Astrocyte of the spinal cord (primary cell): ENCODE measurements at regions not wholly inside any gene's neighbourhood (a gene's known extent, or its start where the extent isn't known, plus 50 kb on each side); places are given as distances from the start of the nearest gene placed in this dataset.

ENCODE experiments used
- DNase-seq: peaks from one replicate; pipeline ENCODE4 v3.0.0; 2011; ENCODE audit warnings: low read depth, low spot score
- H3K4me3 ChIP-seq: 2 replicates; pipeline ENCODE4 v1.5.1; 2011; ENCODE audit warnings: low read depth, mild to moderate bottlenecking, low read length, moderate library complexity
- in situ Hi-C: cut with HindIII; loops from 2 replicates; pipeline ENCODE4 v1.10.0; 2017; ENCODE audit warnings: low sequenced_read_pairs
- TF ChIP-seq, protein P1 (sequence below): IDR thresholded peaks from 2 replicates; pipeline ENCODE4 v1.5.1; 2012; ENCODE audit warnings: low read depth, mild to moderate bottlenecking, low read length, inconsistent platforms

DNA sequence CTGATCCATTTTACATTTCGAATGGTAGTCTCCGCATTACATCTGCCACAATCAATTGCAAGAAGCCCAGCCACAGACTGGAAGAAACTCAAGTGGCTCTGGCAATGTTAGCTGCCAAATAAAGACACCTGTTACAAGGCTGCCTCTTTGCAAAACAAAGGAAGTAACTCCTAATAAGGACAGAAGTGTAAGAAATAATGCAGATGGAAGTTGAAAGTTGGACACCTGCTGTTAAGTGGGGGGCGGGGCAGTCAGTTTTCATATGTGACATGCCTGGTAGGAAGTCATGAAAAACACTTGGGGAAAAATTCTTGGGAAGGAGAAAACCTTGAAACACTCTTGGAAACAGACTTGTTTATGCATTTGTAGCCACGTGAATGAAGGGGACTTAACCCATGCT lies 54.1 kb upstream of the ATP2C1 start:
- in situ Hi-C loops = no loop called here
- H3K4me3 ChIP-seq = no peak overlapping the region
- DNase-seq = no peak
- TF ChIP-seq, protein P1, sequence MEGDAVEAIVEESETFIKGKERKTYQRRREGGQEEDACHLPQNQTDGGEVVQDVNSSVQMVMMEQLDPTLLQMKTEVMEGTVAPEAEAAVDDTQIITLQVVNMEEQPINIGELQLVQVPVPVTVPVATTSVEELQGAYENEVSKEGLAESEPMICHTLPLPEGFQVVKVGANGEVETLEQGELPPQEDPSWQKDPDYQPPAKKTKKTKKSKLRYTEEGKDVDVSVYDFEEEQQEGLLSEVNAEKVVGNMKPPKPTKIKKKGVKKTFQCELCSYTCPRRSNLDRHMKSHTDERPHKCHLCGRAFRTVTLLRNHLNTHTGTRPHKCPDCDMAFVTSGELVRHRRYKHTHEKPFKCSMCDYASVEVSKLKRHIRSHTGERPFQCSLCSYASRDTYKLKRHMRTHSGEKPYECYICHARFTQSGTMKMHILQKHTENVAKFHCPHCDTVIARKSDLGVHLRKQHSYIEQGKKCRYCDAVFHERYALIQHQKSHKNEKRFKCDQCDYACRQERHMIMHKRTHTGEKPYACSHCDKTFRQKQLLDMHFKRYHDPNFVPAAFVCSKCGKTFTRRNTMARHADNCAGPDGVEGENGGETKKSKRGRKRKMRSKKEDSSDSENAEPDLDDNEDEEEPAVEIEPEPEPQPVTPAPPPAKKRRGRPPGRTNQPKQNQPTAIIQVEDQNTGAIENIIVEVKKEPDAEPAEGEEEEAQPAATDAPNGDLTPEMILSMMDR = no peak

DNA sequence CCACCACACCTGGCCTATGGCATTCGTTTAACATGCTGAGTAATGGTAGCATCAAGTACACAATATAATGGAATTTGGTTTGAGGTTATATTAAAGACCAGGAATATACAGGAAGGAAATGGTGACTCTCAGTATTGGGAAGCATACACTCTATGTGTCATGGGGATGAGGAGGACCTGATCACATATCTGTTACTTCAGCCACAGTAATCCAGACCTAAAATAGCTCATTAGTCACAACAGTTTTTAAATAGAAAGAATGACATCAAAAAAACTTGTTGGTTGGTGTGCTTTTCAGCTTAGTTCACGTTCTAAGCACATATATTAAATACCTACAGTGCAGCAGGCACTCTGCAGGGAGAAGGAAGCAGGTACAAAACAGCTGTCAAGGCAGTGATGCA lies 52.5 kb upstream of the ATP2C1 start:
- in situ Hi-C loops = no loop called here
- no peak overlapping the region for H3K4me3 ChIP-seq
- no peak for DNase-seq
- TF ChIP-seq, protein P1 = no peak

DNA sequence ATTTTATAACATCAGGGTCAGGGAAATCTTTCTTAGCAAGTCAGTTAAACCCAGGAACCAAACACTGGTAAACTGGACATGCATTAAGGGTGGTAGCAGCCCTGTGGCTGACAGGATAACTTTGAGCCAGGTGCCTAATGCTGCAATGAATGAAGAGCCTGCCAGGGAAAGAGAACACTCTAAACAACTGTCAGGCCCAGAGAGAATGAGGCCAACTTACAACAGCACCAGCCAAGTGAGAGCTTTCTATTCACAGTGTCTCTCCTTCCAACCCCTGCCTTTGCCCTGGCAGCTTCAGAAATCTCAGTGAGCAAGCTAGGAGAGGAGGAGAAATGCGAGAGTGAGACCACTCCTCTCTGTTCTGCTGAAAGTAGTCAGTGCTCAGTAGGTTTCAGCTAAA lies 50.4 kb upstream of the ATP2C1 start:
- no peak for DNase-seq
- in situ Hi-C loops = no loop called here
- TF ChIP-seq, protein P1 = no peak
- no peak overlapping the region for H3K4me3 ChIP-seq
